ENCODE measurements at regions not wholly inside any gene's neighbourhood (a gene's known extent, or its start where the extent isn't known, plus 50 kb on each side); places are given as distances from the start of the nearest gene placed in this dataset.

GRCh38 chr14:22384974-22385526 is 204.0 kb downstream of the DAD1 start:
- TF ChIP-seq OSR1 (CRISPR knock-in tag; IDR thresholded peaks at IDR 0.05), result no peak
- TF ChIP-seq CSDC2 (CRISPR knock-in tag; IDR thresholded peaks at IDR 0.05), result no peak
- no peak for TF ChIP-seq ZC3H10 (CRISPR knock-in tag; IDR thresholded peaks at IDR 0.05)
- TF ChIP-seq CREB5 (CRISPR knock-in tag; IDR thresholded peaks at IDR 0.05; ENCODE audit: low read depth), result no peak
- TF ChIP-seq CSRNP3 (CRISPR knock-in tag; IDR thresholded peaks at IDR 0.05), result no peak
- TF ChIP-seq ZNF565 (CRISPR knock-in tag; conservative IDR thresholded peaks at IDR 0.05; ENCODE audit: low read depth), result no peak
- no peak for TF ChIP-seq ZNF70 (CRISPR knock-in tag; IDR thresholded peaks at IDR 0.05)
- TF ChIP-seq ESRRG (CRISPR knock-in tag; IDR thresholded peaks at IDR 0.05), result no peak
- TF ChIP-seq TOX (CRISPR knock-in tag; IDR thresholded peaks at IDR 0.05; ENCODE audit: borderline replicate concordance), result no peak
- TF ChIP-seq RARB (CRISPR knock-in tag; IDR thresholded peaks at IDR 0.05), result no peak
- TF ChIP-seq ISL1 (CRISPR knock-in tag; IDR thresholded peaks at IDR 0.05), result no peak
- TF ChIP-seq PPARA (CRISPR knock-in tag; IDR thresholded peaks at IDR 0.05; ENCODE audit: borderline replicate concordance), result no peak
- no peak for TF ChIP-seq PATZ1 (CRISPR knock-in tag; IDR thresholded peaks at IDR 0.05; ENCODE audit: borderline replicate concordance)
- no peak for TF ChIP-seq TCF4 (CRISPR knock-in tag; IDR thresholded peaks at IDR 0.05; ENCODE audit: borderline replicate concordance)
- TF ChIP-seq ZFP3 (CRISPR knock-in tag; IDR thresholded peaks at IDR 0.05), result no peak
- TF ChIP-seq TSHZ2 (CRISPR knock-in tag; IDR thresholded peaks at IDR 0.05), result no peak
- TF ChIP-seq BACH2 (CRISPR knock-in tag; IDR thresholded peaks at IDR 0.05; ENCODE audit: borderline replicate concordance), result no peak
- TF ChIP-seq GLIS3 (CRISPR knock-in tag; IDR thresholded peaks at IDR 0.05), result no peak
- no peak for TF ChIP-seq ARNTL (CRISPR knock-in tag; IDR thresholded peaks at IDR 0.05; ENCODE audit: borderline replicate concordance, low read depth)
- TF ChIP-seq ZNF8 (CRISPR knock-in tag; IDR thresholded peaks at IDR 0.05), result no peak
- ATAC-seq, result no peak

GRCh38 chr14:22384167-22384549 is 204.9 kb downstream of the DAD1 start:
- no peak for TF ChIP-seq CSDC2 (CRISPR knock-in tag; IDR thresholded peaks at IDR 0.05)
- no peak for TF ChIP-seq ZNF565 (CRISPR knock-in tag; conservative IDR thresholded peaks at IDR 0.05; ENCODE audit: low read depth)
- no peak for TF ChIP-seq ZNF8 (CRISPR knock-in tag; IDR thresholded peaks at IDR 0.05)
- TF ChIP-seq SNAI2 (CRISPR knock-in tag; IDR thresholded peaks at IDR 0.05), result no peak
- TF ChIP-seq ZC3H10 (CRISPR knock-in tag; IDR thresholded peaks at IDR 0.05), result no peak
- TF ChIP-seq ARNTL (CRISPR knock-in tag; IDR thresholded peaks at IDR 0.05; ENCODE audit: borderline replicate concordance, low read depth), result no peak
- no peak for TF ChIP-seq TCF4 (CRISPR knock-in tag; IDR thresholded peaks at IDR 0.05; ENCODE audit: borderline replicate concordance)
- no peak for TF ChIP-seq ZNF70 (CRISPR knock-in tag; IDR thresholded peaks at IDR 0.05)
- no peak for TF ChIP-seq ISL1 (CRISPR knock-in tag; IDR thresholded peaks at IDR 0.05)
- no peak for ATAC-seq

- TF ChIP-seq POU6F1 (CRISPR knock-in tag; IDR thresholded peaks at IDR 0.05; ENCODE audit: borderline replicate concordance, low read depth) (no peak), CSDC2 (CRISPR knock-in tag; IDR thresholded peaks at IDR 0.05) (no peak), BACH2 (CRISPR knock-in tag; IDR thresholded peaks at IDR 0.05; ENCODE audit: borderline replicate concordance) (no peak), PPARA (CRISPR knock-in tag; IDR thresholded peaks at IDR 0.05; ENCODE audit: borderline replicate concordance) (no peak), TSHZ2 (CRISPR knock-in tag; IDR thresholded peaks at IDR 0.05) (no peak), ZFP3 (CRISPR knock-in tag; IDR thresholded peaks at IDR 0.05) (no peak), ZNF8 (CRISPR knock-in tag; IDR thresholded peaks at IDR 0.05) (no peak), SNAI2 (CRISPR knock-in tag; IDR thresholded peaks at IDR 0.05) (no peak), GLIS3 (CRISPR knock-in tag; IDR thresholded peaks at IDR 0.05) (no peak), ARNTL (CRISPR knock-in tag; IDR thresholded peaks at IDR 0.05; ENCODE audit: borderline replicate concordance, low read depth) (no peak)
- ATAC-seq, result no peak
Observed at GRCh38 chr14:22383515-22384166, 205.4 kb downstream of the DAD1 start.
